HEK293 (cell line): ENCODE measurements at regions not wholly inside any gene's neighbourhood (a gene's known extent, or its start where the extent isn't known, plus 50 kb on each side); places are given as distances from the start of the nearest gene placed in this dataset.
"Not testable (repeated sequence)": the region's sequence is repeated elsewhere in the genome, so short reads cannot be mapped to it uniquely, and the experiment has no call there.

Experiments
- CTCF ChIP-seq: fragments of 450-650 bp; formaldehyde crosslinking; IDR thresholded peaks from 2 replicates; pipeline ENCODE4 v1.5.1; 2016; ENCODE audit warnings: missing biosample characterization, missing genetic modification characterization
- KLF1 ChIP-seq: fragments of 450-650 bp; formaldehyde crosslinking; IDR thresholded peaks from 2 replicates; pipeline ENCODE4 v1.5.1; 2016; ENCODE audit warnings: missing biosample characterization, missing genetic modification characterization
- RBAK ChIP-seq: fragments of 450-650 bp; formaldehyde crosslinking; IDR thresholded peaks from 2 replicates; pipeline ENCODE4 v1.5.1; 2016; ENCODE audit warnings: missing biosample characterization, missing genetic modification characterization
- ZNF112 ChIP-seq: fragments of 450-650 bp; formaldehyde crosslinking; IDR thresholded peaks from 2 replicates; pipeline ENCODE4 v1.5.0; 2017; ENCODE audit warnings: missing biosample characterization, missing genetic modification characterization
- ZNF280D ChIP-seq: fragments of 450-650 bp; formaldehyde crosslinking; IDR thresholded peaks from 2 replicates; pipeline ENCODE4 v1.5.1; 2016; ENCODE audit warnings: missing biosample characterization, missing genetic modification characterization
- ZNF341 ChIP-seq: fragments of 450-650 bp; formaldehyde crosslinking; IDR thresholded peaks from 2 replicates; pipeline ENCODE4; 2016; ENCODE audit warnings: low read depth, missing biosample characterization, missing genetic modification characterization
- ZNF362 ChIP-seq: fragments of 450-650 bp; formaldehyde crosslinking; IDR thresholded peaks from 2 replicates; pipeline ENCODE4 v1.5.1; 2016; ENCODE audit warnings: missing biosample characterization, missing genetic modification characterization
- ZNF549 ChIP-seq: fragments of 450-650 bp; IDR thresholded peaks from 2 replicates; pipeline ENCODE4 v1.5.1; 2018; ENCODE audit warnings: missing biosample characterization, missing genetic modification characterization, mild to moderate bottlenecking, inconsistent platforms, moderate library complexity
- ZNF580 ChIP-seq: fragments of 450-650 bp; formaldehyde crosslinking; IDR thresholded peaks from 2 replicates; pipeline ENCODE4 v1.5.1; 2016; ENCODE audit warnings: missing biosample characterization, missing genetic modification characterization
- ZNF639 ChIP-seq: fragments of 450-650 bp; formaldehyde crosslinking; IDR thresholded peaks from 2 replicates; pipeline ENCODE4 v1.5.1; 2016; ENCODE audit warnings: missing biosample characterization, missing genetic modification characterization
- TF ChIP-seq, protein P1 (sequence below): fragments of 450-650 bp; formaldehyde crosslinking; IDR thresholded peaks from 2 replicates; pipeline ENCODE4 v1.5.1; 2017; ENCODE audit warnings: missing biosample characterization, missing genetic modification characterization
- TF ChIP-seq, protein P2 (sequence below): fragments of 450-650 bp; formaldehyde crosslinking; conservative IDR thresholded peaks from 2 replicates; pipeline ENCODE4 v1.5.1; 2016; ENCODE audit warnings: low read depth, missing biosample characterization, missing genetic modification characterization

DNA sequence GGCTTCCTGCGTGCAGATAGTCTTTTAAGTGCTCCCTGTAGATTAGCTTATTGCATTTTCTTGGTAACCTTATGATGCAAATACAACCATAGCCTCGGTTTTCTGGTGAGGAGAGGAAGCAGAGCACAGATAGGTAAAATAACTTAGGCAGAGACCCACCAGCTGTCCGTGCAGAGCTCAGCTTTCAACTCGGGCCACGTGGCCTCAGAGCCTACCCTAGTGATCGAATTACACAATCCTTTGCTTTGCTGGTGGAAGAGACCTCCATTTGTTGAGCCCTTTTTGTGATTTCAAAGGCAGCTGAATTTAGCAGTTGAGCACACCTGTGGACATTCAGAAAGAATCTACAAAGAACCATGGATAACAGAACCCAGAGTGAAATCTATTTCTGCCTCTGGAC, 220.1 kb downstream of the ATP6V0E2 start:
- TF ChIP-seq ZNF549 (tag by site-specific recombination); RBAK; CTCF (tag by site-specific recombination); ZNF362 (tag by site-specific recombination); ZNF580; KLF1 (tag by site-specific recombination); ZNF341 (tag by site-specific recombination); ZNF112; ZNF280D (tag by site-specific recombination); ZNF639 (tag by site-specific recombination): not testable (repeated sequence)
- TF ChIP-seq, protein P1, sequence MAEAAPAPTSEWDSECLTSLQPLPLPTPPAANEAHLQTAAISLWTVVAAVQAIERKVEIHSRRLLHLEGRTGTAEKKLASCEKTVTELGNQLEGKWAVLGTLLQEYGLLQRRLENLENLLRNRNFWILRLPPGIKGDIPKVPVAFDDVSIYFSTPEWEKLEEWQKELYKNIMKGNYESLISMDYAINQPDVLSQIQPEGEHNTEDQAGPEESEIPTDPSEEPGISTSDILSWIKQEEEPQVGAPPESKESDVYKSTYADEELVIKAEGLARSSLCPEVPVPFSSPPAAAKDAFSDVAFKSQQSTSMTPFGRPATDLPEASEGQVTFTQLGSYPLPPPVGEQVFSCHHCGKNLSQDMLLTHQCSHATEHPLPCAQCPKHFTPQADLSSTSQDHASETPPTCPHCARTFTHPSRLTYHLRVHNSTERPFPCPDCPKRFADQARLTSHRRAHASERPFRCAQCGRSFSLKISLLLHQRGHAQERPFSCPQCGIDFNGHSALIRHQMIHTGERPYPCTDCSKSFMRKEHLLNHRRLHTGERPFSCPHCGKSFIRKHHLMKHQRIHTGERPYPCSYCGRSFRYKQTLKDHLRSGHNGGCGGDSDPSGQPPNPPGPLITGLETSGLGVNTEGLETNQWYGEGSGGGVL (tag by site-specific recombination), result not testable (repeated sequence)
- TF ChIP-seq, protein P2, sequence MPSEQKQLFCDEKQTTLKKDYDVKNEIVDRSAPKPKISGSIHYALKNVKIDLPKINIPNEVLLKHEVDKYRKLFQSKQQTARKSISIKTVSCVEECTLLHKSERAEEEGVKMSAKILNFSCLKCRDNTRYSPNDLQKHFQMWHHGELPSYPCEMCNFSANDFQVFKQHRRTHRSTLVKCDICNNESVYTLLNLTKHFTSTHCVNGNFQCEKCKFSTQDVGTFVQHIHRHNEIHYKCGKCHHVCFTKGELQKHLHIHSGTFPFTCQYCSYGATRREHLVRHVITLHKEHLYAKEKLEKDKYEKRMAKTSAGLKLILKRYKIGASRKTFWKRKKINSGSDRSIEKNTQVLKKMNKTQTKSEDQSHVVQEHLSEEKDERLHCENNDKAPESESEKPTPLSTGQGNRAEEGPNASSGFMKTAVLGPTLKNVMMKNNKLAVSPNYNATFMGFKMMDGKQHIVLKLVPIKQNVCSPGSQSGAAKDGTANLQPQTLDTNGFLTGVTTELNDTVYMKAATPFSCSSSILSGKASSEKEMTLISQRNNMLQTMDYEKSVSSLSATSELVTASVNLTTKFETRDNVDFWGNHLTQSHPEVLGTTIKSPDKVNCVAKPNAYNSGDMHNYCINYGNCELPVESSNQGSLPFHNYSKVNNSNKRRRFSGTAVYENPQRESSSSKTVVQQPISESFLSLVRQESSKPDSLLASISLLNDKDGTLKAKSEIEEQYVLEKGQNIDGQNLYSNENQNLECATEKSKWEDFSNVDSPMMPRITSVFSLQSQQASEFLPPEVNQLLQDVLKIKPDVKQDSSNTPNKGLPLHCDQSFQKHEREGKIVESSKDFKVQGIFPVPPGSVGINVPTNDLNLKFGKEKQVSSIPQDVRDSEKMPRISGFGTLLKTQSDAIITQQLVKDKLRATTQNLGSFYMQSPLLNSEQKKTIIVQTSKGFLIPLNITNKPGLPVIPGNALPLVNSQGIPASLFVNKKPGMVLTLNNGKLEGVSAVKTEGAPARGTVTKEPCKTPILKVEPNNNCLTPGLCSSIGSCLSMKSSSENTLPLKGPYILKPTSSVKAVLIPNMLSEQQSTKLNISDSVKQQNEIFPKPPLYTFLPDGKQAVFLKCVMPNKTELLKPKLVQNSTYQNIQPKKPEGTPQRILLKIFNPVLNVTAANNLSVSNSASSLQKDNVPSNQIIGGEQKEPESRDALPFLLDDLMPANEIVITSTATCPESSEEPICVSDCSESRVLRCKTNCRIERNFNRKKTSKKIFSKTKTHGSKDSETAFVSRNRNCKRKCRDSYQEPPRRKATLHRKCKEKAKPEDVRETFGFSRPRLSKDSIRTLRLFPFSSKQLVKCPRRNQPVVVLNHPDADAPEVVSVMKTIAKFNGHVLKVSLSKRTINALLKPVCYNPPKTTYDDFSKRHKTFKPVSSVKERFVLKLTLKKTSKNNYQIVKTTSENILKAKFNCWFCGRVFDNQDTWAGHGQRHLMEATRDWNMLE (tag by site-specific recombination), result not testable (repeated sequence)
